WERI-Rb-1 (cell line): ENCODE measurements at regions not wholly inside any gene's neighbourhood (a gene's known extent, or its start where the extent isn't known, plus 50 kb on each side); places are given as distances from the start of the nearest gene placed in this dataset.

ENCODE experiments used
- DNase-seq: peaks from one replicate; pipeline ENCODE4 v3.0.0-alpha.2; 2020
- H3K27ac ChIP-seq: fragments of 250-450 bp; sonication (Bioruptor Pico); 2 replicates; pipeline ENCODE4 v1.5.1; 2020; ENCODE audit warnings: mild to moderate bottlenecking, moderate library complexity
- H3K27me3 ChIP-seq: fragments of 250-450 bp; sonication (Bioruptor Pico); 2 replicates; pipeline ENCODE4 v1.5.1; 2021; ENCODE audit warnings: mild to moderate bottlenecking, low read depth, moderate library complexity; ENCODE audit not compliant: insufficient read depth, severe bottlenecking
- H3K36me3 ChIP-seq: fragments of 250-450 bp; sonication (Bioruptor Pico); 2 replicates; pipeline ENCODE4 v1.5.1; 2020; ENCODE audit warnings: mild to moderate bottlenecking, moderate library complexity
- H3K4me3 ChIP-seq: 2 replicates; pipeline ENCODE4 v1.5.1; 2011; ENCODE audit warnings: low read depth, mild to moderate bottlenecking, control low read depth, low read length
- H3K9me3 ChIP-seq: fragments of 250-450 bp; sonication (Bioruptor Pico); 2 replicates; pipeline ENCODE4 v1.5.1; 2021; ENCODE audit warnings: mild to moderate bottlenecking, moderate library complexity; ENCODE audit not compliant: severe bottlenecking
- TF ChIP-seq, protein P1 (sequence below): IDR thresholded peaks from 2 replicates; pipeline ENCODE4 v1.5.1; 2011; ENCODE audit warnings: low read depth, mild to moderate bottlenecking, control low read depth, inconsistent platforms, low read length

DNA sequence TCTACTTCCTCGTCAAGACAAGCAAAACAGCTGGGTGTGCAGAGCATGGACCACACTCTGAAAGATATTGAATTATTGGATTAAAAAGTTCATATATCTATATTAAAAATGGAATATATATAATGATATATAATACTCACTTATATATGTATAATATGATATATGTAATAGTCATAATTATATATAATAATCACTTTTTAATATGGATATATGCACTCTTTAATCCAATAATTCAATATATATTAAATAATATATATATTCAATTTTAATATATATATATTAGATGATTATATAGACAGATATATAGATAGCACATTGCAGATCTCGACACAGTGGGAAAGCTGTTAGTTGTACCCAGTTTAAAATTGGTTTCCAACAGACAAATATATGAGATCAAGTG is 182.1 kb upstream of the CARD18 start:
- TF ChIP-seq, protein P1, sequence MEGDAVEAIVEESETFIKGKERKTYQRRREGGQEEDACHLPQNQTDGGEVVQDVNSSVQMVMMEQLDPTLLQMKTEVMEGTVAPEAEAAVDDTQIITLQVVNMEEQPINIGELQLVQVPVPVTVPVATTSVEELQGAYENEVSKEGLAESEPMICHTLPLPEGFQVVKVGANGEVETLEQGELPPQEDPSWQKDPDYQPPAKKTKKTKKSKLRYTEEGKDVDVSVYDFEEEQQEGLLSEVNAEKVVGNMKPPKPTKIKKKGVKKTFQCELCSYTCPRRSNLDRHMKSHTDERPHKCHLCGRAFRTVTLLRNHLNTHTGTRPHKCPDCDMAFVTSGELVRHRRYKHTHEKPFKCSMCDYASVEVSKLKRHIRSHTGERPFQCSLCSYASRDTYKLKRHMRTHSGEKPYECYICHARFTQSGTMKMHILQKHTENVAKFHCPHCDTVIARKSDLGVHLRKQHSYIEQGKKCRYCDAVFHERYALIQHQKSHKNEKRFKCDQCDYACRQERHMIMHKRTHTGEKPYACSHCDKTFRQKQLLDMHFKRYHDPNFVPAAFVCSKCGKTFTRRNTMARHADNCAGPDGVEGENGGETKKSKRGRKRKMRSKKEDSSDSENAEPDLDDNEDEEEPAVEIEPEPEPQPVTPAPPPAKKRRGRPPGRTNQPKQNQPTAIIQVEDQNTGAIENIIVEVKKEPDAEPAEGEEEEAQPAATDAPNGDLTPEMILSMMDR, result no peak
- DNase-seq, result no peak
- no peaks in the 10 kb centered on the region for H3K27me3 ChIP-seq
- H3K4me3 ChIP-seq, result no peak overlapping the region
- no peak overlapping the region for H3K27ac ChIP-seq
- H3K36me3 ChIP-seq, result no peaks in the 10 kb centered on the region
- no peaks in the 10 kb centered on the region for H3K9me3 ChIP-seq

- DNase-seq, result no peak
- no peaks in the 10 kb centered on the region for H3K36me3 ChIP-seq
- H3K27ac ChIP-seq, result no peak overlapping the region
- no peak overlapping the region for H3K4me3 ChIP-seq
- no peaks in the 10 kb centered on the region for H3K9me3 ChIP-seq
- H3K27me3 ChIP-seq, result no peaks in the 10 kb centered on the region
- TF ChIP-seq, protein P1, result no peak
Measured at GRCh38 chr11:105315287-105315686, 175.7 kb upstream of the CARD18 start.

DNA sequence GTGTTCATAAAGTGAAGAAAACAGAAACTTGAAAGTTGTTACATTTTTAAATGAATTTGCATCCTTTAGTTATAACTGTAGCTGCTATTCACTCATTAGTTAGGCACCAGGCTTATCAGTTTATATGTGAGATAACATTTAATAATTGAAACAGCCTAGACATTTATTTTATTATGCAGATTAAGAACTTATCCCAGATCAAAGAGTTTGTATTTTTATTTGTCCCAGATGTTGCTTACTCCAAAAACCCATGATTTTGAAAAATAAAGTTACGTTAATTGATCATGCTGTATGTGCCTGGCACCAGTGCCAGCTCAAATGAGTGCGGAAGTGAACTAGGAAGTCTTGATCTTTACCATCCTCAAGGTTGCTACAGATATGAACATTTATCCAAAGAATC is 172.7 kb upstream of the CARD18 start:
- Histone ChIP-seq H3K9me3 (no peaks in the 10 kb centered on the region), H3K4me3 (no peak overlapping the region), H3K27ac (no peak overlapping the region), H3K27me3 (no peaks in the 10 kb centered on the region), H3K36me3 (no peaks in the 10 kb centered on the region)
- DNase-seq, result no peak
- TF ChIP-seq, protein P1, result no peak

DNA sequence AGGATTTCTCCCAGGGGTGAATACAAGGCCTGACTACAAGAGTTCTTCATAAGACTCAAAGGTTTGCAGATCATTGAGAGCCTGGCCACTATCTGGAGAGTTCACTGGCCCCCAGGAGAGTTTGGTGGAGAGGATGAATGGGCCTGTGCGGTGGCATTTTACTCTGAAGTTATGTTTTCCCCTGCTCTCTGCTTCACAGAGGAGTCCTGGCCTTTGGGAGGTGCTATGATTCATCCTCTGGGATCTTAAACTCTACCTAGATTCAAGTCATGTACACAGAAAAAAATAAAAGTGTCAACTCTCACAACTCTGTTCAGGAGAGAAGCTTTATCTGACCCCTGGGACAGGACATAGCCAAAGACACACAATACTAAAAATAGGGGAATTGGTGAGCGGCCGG is 159.1 kb upstream of the CARD18 start:
- no peaks in the 10 kb centered on the region for H3K9me3 ChIP-seq
- DNase-seq, result no peak
- H3K36me3 ChIP-seq, result no peaks in the 10 kb centered on the region

GRCh38 chr11:105298174-105298573 is 158.6 kb upstream of the CARD18 start:
- H3K4me3 ChIP-seq, result no peak overlapping the region
- peak; percentile 11 for DNase-seq
- TF ChIP-seq, protein P1, result no peak
- no peaks in the 10 kb centered on the region for H3K9me3 ChIP-seq
- no peaks in the 10 kb centered on the region for H3K27me3 ChIP-seq
- H3K27ac ChIP-seq, result no peak overlapping the region
- H3K36me3 ChIP-seq, result no peaks in the 10 kb centered on the region

More for the DNA sequence above, 159.1 kb upstream of the CARD18 start:
- no peak overlapping the region for H3K4me3 ChIP-seq
- TF ChIP-seq, protein P1, result no peak
- no peaks in the 10 kb centered on the region for H3K27me3 ChIP-seq
- H3K27ac ChIP-seq, result no peak overlapping the region

DNA sequence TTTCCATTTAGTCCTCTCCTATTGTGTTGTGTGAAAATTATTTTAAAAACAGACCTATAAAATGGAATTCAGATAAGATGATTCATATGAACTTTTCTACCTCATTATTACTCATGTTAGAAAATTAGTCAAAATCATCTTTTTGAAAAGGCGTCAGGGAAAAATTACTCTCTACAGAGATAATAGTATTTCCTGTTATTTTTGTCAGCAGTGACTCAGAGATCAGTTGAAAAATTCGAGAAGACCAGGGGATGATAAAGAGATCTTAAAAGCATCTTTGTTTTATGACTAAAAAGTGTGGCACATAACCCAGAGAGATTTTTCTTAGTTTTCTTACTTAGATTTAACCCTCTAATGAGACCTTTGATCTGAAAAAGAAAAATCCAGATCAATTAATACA is 157.9 kb upstream of the CARD18 start:
- Histone ChIP-seq H3K36me3 (no peaks in the 10 kb centered on the region), H3K4me3 (no peak overlapping the region), H3K27me3 (no peaks in the 10 kb centered on the region), H3K27ac (no peak overlapping the region), H3K9me3 (no peaks in the 10 kb centered on the region)
- no peak for DNase-seq
- TF ChIP-seq, protein P1, result no peak
